Common myeloid progenitor, CD34-positive (primary cell): ENCODE measurements at regions not wholly inside any gene's neighbourhood (a gene's known extent, or its start where the extent isn't known, plus 50 kb on each side); places are given as distances from the start of the nearest gene placed in this dataset.

Experiments used
- CTCF ChIA-PET: fragments of 350-600 bp; sonication (Branson Sonifier 250); formaldehyde crosslinking; loops from one replicate; lab custom pipeline; 2021; ENCODE audit warnings: antibody characterized with exemption; lab: Charles Lee
- POLR2A ChIA-PET: fragments of 350-600 bp; sonication (Branson Sonifier 250); formaldehyde crosslinking; loops from one replicate; lab custom pipeline; 2021; ENCODE audit warnings: antibody characterized with exemption; lab: Charles Lee
- DNase-seq, 3 donors: peaks; one replicate each; pipeline versions ENCODE4 v3.0.0 to v3.0.0-alpha.2; 2013
- H3K27ac ChIP-seq, 2 experiments: 1 replicate in 1 of 2; 2 replicates in 1 of 2; pipeline ENCODE4 v1.7.0; 2013; ENCODE audit warnings: inconsistent platforms in 2 of 2, low read length in 2 of 2, mild to moderate bottlenecking in 2 of 2, low read depth in 1 of 2, moderate library complexity in 1 of 2; ENCODE audit not compliant: severe bottlenecking in 2 of 2, insufficient read depth in 1 of 2, poor library complexity in 1 of 2
- H3K27me3 ChIP-seq, 5 experiments: replicated peaks in 2 of 5; 1 replicate in 3 of 5; 2 replicates in 2 of 5; pipeline versions ENCODE4 v1.6.1 to v1.7.0; 2013; ENCODE audit warnings: low read length in 4 of 5, mild to moderate bottlenecking in 2 of 5, moderate library complexity in 2 of 5, inconsistent platforms in 1 of 5; ENCODE audit not compliant: insufficient read depth in 5 of 5, control insufficient read depth in 4 of 5
- H3K36me3 ChIP-seq, 4 experiments: 1 replicate in 2 of 4; 2 replicates in 2 of 4; pipeline versions ENCODE4 v1.6.1 to v1.7.0; 2013; ENCODE audit warnings: low read length in 3 of 4, control low read depth in 1 of 4, mild to moderate bottlenecking in 1 of 4; ENCODE audit not compliant: control insufficient read depth in 4 of 4, insufficient read depth in 4 of 4
- H3K4me1 ChIP-seq, 4 experiments: 1 replicate in 3 of 4; 2 replicates in 1 of 4; pipeline versions ENCODE4 v1.6.1 to v1.7.1; 2013; ENCODE audit warnings: low read length in 3 of 4, mild to moderate bottlenecking in 3 of 4, control low read depth in 1 of 4, inconsistent platforms in 1 of 4, moderate library complexity in 1 of 4; ENCODE audit not compliant: control insufficient read depth in 4 of 4, insufficient read depth in 4 of 4; ENCODE audit errors: control extremely low read depth in 1 of 4
- H3K4me3 ChIP-seq, 7 experiments: 1 replicate in 4 of 7; 2 replicates in 3 of 7; pipeline versions ENCODE4 v1.5.1 to v1.7.0; 2013; ENCODE audit warnings: mild to moderate bottlenecking in 7 of 7, low read length in 6 of 7, moderate library complexity in 6 of 7, inconsistent platforms in 2 of 7, low read depth in 2 of 7, control low read depth in 1 of 7; ENCODE audit not compliant: insufficient read depth in 4 of 7, control insufficient read depth in 1 of 7; ENCODE audit errors: extremely low read depth in 1 of 7
- H3K9me3 ChIP-seq, 5 experiments: 1 replicate in 4 of 5; 2 replicates in 1 of 5; pipeline versions ENCODE4 v1.6.1 to v1.7.1; 2013; ENCODE audit warnings: low read length in 4 of 5, mild to moderate bottlenecking in 2 of 5, inconsistent platforms in 1 of 5, low read depth in 1 of 5, moderate library complexity in 1 of 5; ENCODE audit not compliant: control insufficient read depth in 4 of 5, insufficient read depth in 2 of 5; ENCODE audit errors: control extremely low read depth in 1 of 5
- WGBS: methylation state at CpG from one replicate; pipeline ENCODE4 v1.1.5; 2013; ENCODE audit not compliant: insufficient coverage; 5-methylcytosine and 5-hydroxymethylcytosine counted together

DNA sequence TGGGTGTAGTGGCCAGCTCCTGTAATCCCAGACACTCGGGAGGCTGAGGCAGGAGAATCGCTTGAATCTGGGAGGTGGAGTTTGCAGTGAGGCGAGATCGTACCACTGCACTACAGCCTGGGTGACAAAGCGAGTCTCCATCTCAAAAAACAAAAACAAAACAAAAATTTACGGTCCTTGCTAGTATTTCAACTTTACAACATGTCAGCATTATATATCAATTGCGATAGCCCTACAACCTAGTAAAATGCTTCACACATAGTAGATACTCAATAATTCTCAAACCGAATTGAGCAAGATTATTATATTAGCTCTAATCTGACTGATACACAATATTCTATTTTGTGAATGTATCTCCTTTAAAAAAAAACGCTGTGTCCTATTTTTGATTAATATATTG, 1411.0 kb upstream of the WWC1 start:
- Histone ChIP-seq H3K36me3 (no peaks in the 10 kb centered on the region), H3K9me3 (no peaks in the 10 kb centered on the region), H3K4me3 (no peak overlapping the region), H3K27ac (no peak overlapping the region), H3K4me1 (peaks cover 0 to 3% (median 0%) of the 10 kb centered on the region in 4 experiments), H3K27me3 (no peaks in the 10 kb centered on the region)
- DNase-seq, result no peak
- 100% methylated on average over 1 of the region's 9 CpGs for WGBS
- CTCF ChIA-PET, result interaction anchor here (1.7 kb wide), 1 partner anchor 12 kb away, joined by 4 read pairs; no protein-coding TSS in a partner anchor
- POLR2A ChIA-PET, result no interaction called here

DNA sequence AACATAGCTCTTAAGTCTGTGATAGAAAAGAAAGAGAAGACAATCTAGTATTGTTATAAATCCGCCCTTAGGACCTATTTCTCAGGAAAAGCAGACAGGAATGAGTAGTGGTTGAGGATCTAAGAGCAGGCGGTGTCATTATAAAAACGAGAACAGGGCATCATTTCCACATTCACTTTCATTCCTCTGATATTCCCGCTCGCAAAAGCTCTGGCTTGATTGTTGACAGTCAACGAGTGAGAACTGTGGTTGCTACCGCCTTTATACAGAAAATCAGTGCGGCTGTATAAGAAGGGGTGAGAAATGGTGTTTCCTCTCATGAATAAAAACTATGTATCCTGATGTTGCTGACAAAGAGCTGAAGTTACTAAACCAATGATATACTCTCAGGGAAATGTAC, 1409.6 kb upstream of the WWC1 start:
- no peak overlapping the region for H3K27ac ChIP-seq
- H3K4me3 ChIP-seq, result no peak overlapping the region
- H3K9me3 ChIP-seq, result no peaks in the 10 kb centered on the region
- 53% methylated on average over 3 of the region's 8 CpGs for WGBS
- no peaks in the 10 kb centered on the region for H3K27me3 ChIP-seq
- H3K36me3 ChIP-seq, result no peaks in the 10 kb centered on the region
- peaks cover 0 to 3% (median 0%) of the 10 kb centered on the region in 4 experiments for H3K4me1 ChIP-seq
- DNase-seq, result no peak
- CTCF ChIA-PET, result interaction anchor here (1.4 kb wide), 1 partner anchor 9 kb away, joined by 3 read pairs; no protein-coding TSS in a partner anchor
- POLR2A ChIA-PET, result no interaction called here

DNA sequence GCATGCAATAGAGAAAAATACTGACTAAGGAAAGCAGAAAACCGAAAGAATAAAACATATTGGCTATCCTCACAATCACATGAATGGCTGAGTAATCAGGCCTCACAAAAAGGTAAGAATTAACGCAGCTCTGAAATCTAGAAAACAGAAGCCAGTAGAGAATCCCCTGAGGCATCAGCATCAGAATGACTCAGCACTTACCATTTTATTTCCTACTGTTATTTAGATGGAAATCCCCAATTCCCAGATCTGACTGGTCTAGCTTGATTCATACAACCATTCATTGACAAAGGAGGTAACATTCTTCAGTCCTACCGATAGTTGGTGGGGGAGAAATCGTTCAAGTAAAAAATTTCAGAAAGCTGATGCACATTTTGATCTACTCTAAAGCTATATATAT, 1408.4 kb upstream of the WWC1 start:
- WGBS, result 72% methylated on average over 2 of the region's 4 CpGs

DNA sequence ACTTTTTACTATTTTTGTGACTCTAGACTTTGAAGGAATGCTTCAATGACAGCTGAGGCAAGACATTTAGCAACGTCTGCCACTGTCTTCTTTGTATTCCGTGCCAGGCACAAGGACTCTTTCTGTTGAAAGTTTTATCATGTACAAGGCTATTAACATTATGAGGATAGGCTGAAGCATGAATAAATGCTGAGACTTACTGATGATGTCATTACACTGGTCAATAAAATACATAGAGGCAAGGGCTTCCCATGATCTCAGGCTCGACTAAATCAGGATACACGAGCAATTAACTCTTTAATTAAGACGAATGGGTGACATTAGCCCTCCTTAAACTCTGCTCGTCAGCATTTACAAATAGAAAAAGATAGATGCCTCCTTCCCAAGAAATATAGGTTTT, 1393.3 kb upstream of the WWC1 start:
- ChIA-PET POLR2A (no interaction called here), CTCF (no interaction called here)
- H3K27ac ChIP-seq, result no peak overlapping the region
- WGBS, result 94% methylated on average over 4 of the region's 6 CpGs
- H3K9me3 ChIP-seq, result no peaks in the 10 kb centered on the region
- H3K27me3 ChIP-seq, result no peaks in the 10 kb centered on the region
- DNase-seq, result no peak
- H3K4me3 ChIP-seq, result no peak overlapping the region
- H3K36me3 ChIP-seq, result no peaks in the 10 kb centered on the region
- no peaks in the 10 kb centered on the region for H3K4me1 ChIP-seq

More for the DNA sequence above, 1408.4 kb upstream of the WWC1 start:
- Histone ChIP-seq H3K9me3 (no peaks in the 10 kb centered on the region), H3K4me3 (no peak overlapping the region), H3K36me3 (no peaks in the 10 kb centered on the region), H3K4me1 (peaks cover 0 to 3% (median 0%) of the 10 kb centered on the region in 4 experiments), H3K27ac (no peak overlapping the region), H3K27me3 (no peaks in the 10 kb centered on the region)
- ChIA-PET CTCF (no interaction called here), POLR2A (no interaction called here)
- peak in 2 of 3 donors; percentile 17 to 19 for DNase-seq

DNA sequence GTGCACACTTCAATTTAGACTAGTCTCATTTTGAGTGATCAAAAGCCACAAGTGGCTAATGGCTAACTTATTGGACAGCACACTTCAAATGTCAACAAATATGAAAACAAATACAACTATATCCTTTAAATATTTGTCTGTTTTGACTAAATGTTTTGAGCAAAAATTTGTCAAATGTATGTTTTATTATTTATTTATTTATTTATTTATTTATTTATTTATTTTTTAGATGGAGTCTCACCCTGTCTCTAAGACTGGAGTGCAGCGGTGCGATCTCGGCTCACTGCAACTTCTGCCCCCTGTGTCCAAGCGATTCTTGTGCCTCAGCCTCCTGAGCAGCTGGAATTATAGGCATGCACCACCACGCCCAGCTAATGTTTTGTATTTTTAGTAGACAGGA, 1392.1 kb upstream of the WWC1 start:
- no peak overlapping the region for H3K4me3 ChIP-seq
- POLR2A ChIA-PET, result no interaction called here
- H3K27ac ChIP-seq, result no peak overlapping the region
- H3K4me1 ChIP-seq, result no peaks in the 10 kb centered on the region
- 100% methylated on average over 4 of the region's 5 CpGs for WGBS
- no peaks in the 10 kb centered on the region for H3K9me3 ChIP-seq
- no peak for DNase-seq
- H3K27me3 ChIP-seq, result no peaks in the 10 kb centered on the region
- CTCF ChIA-PET, result no interaction called here
- no peaks in the 10 kb centered on the region for H3K36me3 ChIP-seq

DNA sequence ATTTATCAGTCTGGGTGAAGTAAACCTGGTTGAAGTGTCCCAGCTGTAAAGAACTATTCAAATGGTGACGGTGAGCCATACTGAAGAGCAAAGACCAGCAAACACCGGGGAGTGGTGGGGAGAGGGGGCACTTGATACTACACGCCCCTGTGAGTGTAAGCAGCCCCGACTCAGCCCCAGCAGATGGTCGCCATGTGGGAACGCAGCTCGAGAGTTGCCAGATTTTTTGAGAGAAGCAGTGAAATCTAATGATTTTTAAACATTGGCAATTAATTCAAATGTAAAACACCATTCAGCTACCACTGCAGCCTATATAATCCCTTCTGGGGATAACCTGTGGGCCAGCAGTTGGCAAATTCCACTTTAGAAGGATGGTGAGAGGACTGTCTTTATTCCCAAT, 1386.9 kb upstream of the WWC1 start:
- H3K4me3 ChIP-seq, result no peak overlapping the region
- POLR2A ChIA-PET, result no interaction called here
- 90% methylated on average over 3 of the region's 7 CpGs for WGBS
- no peaks in the 10 kb centered on the region for H3K36me3 ChIP-seq
- no peaks in the 10 kb centered on the region for H3K4me1 ChIP-seq
- CTCF ChIA-PET, result no interaction called here
- H3K27ac ChIP-seq, result no peak overlapping the region
- DNase-seq, result no peak
- H3K9me3 ChIP-seq, result no peaks in the 10 kb centered on the region
- no peaks in the 10 kb centered on the region for H3K27me3 ChIP-seq

DNA sequence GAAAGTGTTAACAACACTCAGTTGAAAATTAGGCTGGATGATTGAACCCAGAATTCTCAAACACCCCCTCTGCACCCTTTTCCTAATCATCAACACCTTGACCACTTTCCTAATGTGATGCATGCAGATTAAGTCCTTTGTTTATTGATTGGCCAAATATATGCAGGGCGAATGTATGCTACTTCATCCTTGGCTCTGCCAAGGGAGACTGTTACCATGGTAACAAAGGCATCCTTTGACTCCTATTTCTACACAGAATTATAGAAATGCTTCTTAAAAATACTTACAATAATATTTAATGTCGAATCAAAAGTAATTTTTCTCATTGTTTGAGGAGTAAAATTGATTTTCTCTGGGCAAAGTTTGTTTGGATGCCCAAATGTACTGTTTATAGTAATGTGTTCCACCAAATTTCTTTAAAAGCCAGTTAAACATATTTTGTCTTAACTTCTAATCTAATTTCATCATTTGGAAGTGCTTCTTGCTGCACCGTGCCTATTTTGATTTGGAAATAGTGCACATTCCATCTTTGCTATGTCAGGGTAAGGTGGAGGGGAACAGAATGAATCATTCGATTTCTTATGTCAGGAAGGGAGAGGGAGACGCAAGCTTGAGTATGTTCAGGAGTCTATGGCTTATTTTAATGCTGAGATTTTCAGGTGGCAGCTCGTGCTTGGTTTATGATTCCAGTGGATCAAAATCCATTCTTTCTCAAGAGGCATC, 1384.3 kb upstream of the WWC1 start:
- Histone ChIP-seq H3K9me3 (no peaks in the 10 kb centered on the region), H3K36me3 (no peaks in the 10 kb centered on the region), H3K4me3 (no peak overlapping the region), H3K4me1 (no peaks in the 10 kb centered on the region), H3K27me3 (no peaks in the 10 kb centered on the region), H3K27ac (no peak overlapping the region)
- no peak for DNase-seq
- WGBS, result 100% methylated on average over 1 of the region's 6 CpGs
- ChIA-PET POLR2A (no interaction called here), CTCF (no interaction called here)
